ENCODE measurements at regions not wholly inside any gene's neighbourhood (a gene's known extent, or its start where the extent isn't known, plus 50 kb on each side); places are given as distances from the start of the nearest gene placed in this dataset.

DNA sequence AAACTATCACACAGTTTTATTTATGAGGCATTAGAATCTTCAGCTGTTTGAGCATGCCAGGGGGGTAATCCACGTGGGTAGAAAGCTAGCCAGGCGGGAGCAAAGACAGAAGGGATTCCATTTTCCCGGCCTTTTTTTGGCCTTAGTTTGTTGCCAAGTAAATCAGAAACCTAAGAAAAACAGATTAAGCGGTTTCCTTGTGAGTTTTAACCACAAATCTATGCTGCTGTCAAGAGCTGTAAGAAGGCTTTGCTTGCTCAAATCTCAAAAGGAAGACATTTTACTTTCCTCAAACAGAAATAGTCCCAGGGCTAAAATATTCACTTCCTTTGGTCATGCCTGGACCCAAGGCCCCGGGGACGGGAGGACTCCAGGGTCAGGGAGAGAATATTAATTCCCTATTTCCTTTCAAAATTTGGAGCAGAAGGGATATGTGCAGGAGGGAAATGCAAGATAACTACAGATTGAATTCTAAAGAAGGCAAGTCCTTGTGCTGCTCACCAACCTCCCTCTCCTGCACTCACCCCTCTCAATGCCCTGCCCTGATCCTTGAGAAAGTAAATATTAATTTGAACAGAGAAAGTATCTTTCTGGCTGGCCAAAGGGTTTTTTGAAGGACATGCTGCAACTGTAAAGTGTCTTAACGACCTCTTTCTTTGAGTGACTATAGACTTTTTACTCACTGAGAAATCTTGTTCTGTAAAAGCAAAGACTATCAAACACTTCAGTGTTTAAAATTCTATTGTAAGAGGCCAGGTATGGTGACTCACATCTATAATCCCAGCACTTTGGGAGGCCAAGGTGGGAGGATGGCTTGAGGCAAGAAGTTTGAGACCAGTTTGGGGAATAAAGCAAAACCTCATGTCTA is 75.7 kb downstream of the HSD17B6 start:
- no peak overlapping the region for H3K4me2 ChIP-seq
- H3K4me3 ChIP-seq, result no peak overlapping the region
- H3K9me3 ChIP-seq, result no peaks in the 10 kb centered on the region
- H3K9ac ChIP-seq, result no peak overlapping the region
- no peaks in the 10 kb centered on the region for H3K36me3 ChIP-seq
- H3K27me3 ChIP-seq, result no peaks in the 10 kb centered on the region
- H3K4me1 ChIP-seq, result peaks cover 25% of the 10 kb centered on the region
- no peak overlapping the region for H3K27ac ChIP-seq
- H4K20me1 ChIP-seq, result no peaks in the 10 kb centered on the region
- no peak for TF ChIP-seq Cebpa-rat (IDR thresholded peaks at IDR 0.05)
